HG03045 (cell line): ENCODE measurements at regions not wholly inside any gene's neighbourhood (a gene's known extent, or its start where the extent isn't known, plus 50 kb on each side); places are given as distances from the start of the nearest gene placed in this dataset.
"Not testable (repeated sequence)": the region's sequence is repeated elsewhere in the genome, so short reads cannot be mapped to it uniquely, and the experiment has no call there.

Experiments
- ATAC-seq: cut with Tn5 transposase; IDR thresholded peaks from one replicate; pipeline ENCODE4 v1.9.1; 2021; ENCODE audit warnings: mild to moderate bottlenecking, moderate library complexity; ENCODE audit not compliant: unreplicated experiment

- no peak for ATAC-seq
Measured at GRCh38 chr2:21194147-21194546, 70.4 kb downstream of the TDRD15 start.

- ATAC-seq = no peak
Measured at GRCh38 chr2:21194858-21195271, 71.1 kb downstream of the TDRD15 start.

GRCh38 chr2:21195326-21195725 is 71.6 kb downstream of the TDRD15 start:
- ATAC-seq = no peak

DNA sequence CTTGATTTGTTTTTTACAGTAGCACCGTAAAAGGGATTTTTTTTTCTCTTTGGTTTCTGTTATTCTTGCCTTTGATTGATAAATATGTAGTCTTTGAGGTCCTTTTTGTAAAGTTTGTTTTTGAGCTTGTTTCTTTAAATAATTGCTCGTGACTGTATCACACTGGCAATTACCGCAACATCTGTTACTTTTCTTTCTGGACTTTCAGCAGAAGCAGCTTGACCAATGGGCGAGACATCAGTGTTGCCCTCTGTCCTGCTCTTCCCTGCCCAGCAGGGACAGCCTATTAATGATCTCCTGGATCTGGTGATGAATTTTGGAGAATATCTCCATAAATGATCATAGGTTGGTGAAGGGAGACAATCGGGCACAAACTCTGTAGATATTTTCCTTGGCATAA is 74.9 kb downstream of the TDRD15 start:
- ATAC-seq = no peak

DNA sequence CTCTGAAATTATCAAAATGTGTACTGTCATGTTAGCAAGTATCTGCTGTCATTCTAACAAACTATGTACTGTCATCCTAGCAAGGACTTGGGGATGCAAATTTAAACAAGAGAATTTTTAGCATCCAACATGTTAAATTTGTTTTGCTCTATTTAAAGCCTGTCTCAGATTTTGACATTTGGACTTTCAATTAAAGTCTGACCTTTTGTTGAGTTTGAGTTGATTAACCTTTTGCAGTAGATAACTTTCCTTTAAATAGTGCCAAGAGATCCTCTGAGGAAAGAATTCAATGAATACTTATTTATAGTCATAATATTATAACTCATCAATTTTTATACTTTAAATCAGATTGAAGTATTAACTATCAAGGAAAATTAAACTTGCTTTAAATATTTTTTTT is 80.2 kb downstream of the TDRD15 start:
- ATAC-seq = no peak

DNA sequence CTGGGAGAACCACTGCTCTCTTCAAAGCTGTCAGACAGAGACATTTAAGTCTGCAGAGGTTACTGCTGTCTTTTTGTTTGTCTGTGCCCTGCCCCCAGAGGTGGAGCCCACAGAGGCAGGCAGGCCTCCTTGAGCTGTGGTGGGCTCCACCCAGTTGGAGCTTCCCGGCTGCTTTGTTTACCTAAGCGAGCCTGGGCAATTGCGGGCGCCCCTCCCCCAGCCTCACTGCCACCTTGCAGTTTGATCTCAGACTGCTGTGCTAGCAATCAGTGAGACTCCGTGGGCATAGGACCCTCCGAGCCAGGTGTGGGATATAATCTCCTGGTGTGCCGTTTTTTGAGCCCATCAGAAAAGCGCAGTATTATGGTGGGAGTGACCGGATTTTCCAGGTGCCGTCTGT is 90.3 kb downstream of the TDRD15 start:
- not testable (repeated sequence) for ATAC-seq

- no peak for ATAC-seq
Measured at GRCh38 chr2:21217442-21217841, 93.7 kb downstream of the TDRD15 start.

DNA sequence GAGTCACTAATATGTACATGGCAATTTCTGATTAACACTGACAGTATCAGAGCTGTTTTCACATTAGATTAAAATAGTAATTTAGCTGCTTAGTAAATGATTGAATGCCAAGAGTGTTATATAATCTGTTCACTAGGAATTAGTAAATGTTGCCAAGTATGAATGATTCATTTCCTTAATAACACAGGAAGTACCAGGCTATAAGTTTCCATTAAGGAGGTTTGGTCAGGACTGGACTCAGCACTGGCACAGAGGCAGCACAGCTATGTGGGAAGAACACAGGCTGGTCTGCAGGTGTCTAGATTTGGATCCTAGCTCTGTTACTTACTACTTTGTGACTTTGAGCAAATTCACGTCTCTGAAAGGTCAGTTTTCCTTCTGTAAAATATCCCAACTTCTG is 97.2 kb downstream of the TDRD15 start:
- no peak for ATAC-seq

GRCh38 chr2:21223618-21224017 is 99.8 kb downstream of the TDRD15 start:
- no peak for ATAC-seq

DNA sequence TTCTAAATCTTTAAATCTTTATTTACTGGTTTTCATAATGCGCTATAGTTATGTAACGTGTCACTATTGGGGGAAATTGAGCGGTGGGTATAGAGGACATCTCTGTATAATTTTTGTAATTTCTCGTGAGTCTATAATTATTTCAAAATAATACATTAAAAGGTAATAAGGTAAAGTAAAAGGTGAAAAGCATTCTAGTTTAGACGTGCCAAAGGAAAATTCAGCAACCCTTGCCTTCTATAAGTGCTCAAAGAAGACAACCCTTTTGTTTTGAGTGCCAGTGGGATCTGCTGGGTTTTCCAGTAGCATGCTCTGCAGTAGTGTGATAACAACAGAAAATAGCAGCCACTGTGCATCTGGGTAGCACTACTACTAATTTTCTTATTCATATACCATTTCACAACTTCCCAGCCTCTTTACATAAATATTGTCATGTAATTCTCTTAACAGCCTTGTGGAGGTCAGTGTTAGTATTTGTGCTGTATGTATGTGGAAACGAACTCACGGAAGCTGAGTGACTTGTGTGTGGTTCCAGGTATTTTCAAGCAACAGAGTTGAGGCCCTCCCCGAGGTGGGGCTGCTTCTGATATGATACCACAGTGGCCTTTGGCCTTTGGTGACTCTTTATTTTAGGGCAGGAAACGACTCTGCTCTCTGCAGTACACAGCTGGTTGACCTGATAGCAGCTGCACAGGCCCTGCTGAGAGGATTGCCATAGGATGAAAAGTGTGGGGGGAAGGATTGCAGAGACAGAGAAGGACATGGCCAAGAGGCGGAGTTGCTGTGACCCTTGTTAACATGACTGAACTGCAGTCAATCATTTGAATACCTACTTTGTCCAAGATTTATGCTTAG is 104.5 kb downstream of the TDRD15 start:
- no peak for ATAC-seq

DNA sequence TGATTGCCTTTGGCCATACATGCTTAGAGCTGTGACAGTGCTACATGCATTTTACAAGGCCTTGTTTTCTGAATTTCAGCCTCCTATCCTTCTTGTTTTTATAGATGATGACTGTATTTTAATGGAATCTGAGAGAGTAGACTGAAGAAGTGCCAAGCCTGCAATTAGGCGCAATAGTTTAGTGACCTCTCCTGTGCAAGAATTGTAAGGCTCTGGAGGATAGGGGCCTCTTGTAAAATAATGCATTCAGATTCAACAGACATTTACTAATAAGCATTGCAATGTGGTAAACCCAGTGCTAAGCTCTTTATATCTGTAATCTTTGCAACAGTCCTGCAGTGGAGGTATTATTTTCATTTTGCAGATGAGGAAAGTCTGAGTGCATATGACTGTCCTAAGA is 105.5 kb downstream of the TDRD15 start:
- ATAC-seq = no peak

DNA sequence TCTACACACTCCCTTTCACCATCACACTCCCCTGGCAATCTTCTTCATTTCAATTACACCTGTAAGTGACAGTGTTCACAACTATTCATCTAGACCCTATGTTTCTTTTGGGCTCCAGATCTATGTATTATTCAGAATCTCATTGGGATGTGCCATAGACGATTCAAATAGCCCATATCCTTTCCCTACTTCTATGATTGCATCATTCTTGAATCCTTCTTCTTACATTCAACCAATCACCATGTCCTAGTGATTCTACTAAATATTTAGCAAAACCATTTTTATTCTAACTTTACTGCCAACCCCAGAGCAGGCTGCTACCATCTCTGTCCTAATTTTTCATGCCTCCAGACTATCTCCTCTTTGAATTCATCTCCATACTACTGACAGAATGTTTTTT is 106.4 kb downstream of the TDRD15 start:
- ATAC-seq = no peak

DNA sequence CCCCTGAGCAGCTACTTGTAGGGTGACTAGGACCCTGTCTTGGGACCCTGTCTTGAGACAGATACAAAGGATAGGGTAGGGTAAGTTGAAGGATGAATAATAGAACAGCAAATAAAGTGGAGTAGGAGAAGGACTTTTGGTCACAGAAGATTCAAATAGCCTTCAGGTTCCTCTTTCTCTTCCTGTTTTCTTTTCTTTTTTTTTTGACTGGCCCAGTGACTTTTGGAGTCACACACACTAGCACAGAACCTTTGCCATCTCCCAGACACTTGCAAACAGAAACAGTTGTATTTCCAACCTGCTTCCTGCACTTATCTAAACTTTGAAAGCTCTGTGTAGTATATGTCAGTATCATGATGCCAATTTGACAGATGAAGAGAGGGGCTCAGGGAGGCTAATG is 108.2 kb downstream of the TDRD15 start:
- ATAC-seq = no peak

DNA sequence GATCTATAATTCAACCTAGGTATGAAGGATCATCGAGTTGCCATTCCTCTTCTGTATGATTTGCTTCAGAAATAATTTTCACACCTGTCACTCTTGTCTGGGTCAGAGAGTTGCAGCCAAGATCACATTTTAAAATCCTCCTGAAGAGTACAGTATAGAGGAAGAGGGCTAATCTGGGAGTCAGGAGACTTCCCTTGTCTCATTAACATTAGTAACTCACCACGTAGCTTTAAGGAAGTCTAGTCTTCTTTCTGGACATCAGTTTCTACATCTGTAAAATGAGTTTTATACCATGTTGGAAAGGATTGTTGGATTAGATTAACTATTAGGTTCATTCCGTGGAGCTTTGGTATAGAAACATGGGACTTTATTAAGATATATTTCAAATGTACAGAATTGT is 109.4 kb downstream of the TDRD15 start:
- no peak for ATAC-seq

GRCh38 chr2:21234001-21234400 is 110.2 kb downstream of the TDRD15 start:
- no peak for ATAC-seq

DNA sequence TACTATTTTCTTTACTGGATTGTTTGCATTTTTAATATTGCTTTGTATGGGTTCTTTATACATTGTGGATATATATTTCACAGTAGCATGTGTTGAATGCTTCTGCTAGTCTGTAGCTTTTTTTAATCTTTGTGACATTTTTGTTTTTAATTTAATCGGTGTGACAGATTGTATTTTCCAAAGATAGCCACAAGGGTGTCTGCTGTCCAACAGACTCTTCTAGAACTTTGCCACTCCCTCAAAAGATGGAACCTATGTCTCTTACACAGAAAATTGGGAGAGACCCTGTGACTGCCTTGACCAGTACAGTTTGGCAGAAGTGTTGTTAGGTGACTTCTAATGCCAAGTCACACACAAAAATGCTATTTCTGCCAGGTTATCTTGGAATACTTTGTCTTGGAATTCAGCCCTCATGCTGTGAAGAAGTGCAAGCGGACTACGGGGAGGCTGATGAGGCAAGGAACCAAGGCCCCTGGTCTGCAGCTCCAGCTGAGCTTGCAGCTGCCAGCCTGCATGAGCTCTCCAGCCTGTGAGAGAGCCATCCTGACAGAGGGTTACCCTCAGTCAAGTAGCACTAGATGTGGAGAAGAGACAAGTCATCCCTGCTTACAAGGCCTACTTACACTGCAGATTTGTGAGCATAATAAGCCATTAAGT is 110.8 kb downstream of the TDRD15 start:
- no peak for ATAC-seq

- not testable (repeated sequence) for ATAC-seq
Measured at GRCh38 chr2:21239749-21240148, 116.0 kb downstream of the TDRD15 start.

DNA sequence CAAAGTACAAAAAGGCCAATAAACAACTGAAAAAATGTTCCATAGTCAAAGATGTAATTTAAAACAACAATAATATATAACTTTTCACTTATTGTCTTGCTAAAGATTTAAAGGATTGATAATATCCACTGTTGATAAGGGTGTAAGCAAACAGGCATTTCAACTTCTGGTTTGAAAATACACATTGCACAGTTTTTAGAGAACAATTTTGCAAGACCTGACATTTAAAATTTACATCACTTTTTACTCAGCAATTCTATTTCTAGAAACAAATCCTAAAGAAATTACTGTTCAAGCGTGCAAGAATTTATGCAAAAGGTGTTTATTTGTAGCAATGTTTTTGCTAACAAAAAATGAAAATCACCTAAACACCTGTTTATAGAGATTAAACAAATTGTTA is 120.4 kb downstream of the TDRD15 start:
- no peak for ATAC-seq

DNA sequence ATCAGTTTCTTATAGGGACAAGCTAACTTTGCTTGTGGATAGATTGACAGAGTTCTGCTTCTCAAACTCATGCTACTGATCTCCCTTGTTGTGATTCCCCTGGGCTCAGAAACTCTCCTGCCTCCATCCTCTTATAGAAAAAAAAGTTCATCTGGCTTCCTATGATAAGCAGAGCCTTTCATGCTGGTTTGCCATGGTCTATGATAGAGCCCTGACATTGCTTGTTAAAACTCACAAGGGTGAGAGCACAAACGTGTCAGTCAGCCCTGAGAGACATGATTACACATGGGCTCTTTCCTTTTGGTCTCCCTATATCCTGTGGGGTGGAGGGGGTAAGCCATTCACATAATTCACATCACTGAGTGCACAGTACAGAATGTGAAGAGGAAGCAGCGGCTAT is 121.8 kb downstream of the TDRD15 start:
- no peak for ATAC-seq

DNA sequence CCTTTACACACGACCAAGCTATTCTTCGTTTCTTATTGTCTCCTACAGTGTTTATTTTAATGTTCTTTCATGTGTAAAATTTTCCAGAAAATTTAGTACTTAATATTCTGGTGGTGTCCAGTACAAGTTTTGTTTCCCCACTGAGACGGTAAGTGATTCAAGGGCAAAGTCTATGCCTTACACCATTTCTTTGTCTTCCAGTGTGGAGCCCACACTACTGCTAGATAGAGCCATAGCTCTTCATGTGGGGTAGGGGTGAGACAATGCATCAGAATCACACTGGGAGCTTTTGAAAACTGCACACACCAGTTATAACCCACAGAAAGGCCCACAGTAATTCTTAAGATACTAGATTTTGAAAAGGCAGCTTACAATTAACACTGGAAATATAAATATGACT is 125.6 kb downstream of the TDRD15 start:
- no peak for ATAC-seq

- no peak for ATAC-seq
Measured at GRCh38 chr2:21250673-21251072, 126.9 kb downstream of the TDRD15 start.

GRCh38 chr2:21251216-21251980 is 127.6 kb downstream of the TDRD15 start:
- no peak for ATAC-seq
